ENCODE measurements at regions not wholly inside any gene's neighbourhood (a gene's known extent, or its start where the extent isn't known, plus 50 kb on each side); places are given as distances from the start of the nearest gene placed in this dataset.

DNA sequence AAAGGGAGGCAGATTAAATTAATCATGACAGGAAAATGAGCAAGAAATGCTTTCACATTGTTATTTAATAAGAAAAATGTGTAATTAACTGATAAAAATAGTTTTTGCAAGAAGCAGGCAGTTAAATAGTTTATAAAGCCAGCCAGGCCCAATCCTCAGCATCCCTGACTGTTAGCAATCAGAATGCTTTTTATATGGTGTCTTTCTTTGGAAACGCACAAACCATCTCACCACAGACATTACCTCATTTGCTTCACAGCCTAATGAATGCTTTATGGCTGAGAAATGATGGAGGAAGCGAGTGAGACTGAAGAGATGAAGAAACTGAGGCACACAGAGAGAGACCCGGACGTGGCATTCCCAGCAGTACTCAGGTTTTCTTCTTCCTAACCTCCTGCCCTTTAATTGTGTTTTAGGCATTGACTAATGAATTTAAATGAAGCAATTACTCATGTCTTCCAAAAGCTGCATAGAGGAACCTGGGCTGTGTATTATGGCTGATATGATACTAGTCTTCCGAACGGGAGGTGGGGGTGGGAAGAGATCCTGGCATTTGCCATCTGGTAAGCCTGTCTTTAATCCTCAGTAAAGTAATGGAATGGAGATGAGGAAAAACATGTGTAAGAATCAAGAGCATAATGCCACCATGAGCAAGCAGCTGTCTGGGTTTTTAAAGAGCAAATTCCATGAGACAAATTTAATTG is 116.1 kb upstream of the LMO4 start:
- Histone ChIP-seq H3K36me3 (ENCODE audit: control insufficient read depth in 2 of 2, insufficient read depth in 2 of 2, low read length in 1 of 2) (no peaks in the 10 kb centered on the region), H3K9me3 (ENCODE audit: control insufficient read depth in 2 of 2, insufficient read depth in 1 of 2, low read length in 1 of 2) (peaks cover 0 to 2% of the 10 kb centered on the region in 2 donors), H3K4me1 (ENCODE audit: control insufficient read depth in 2 of 2, insufficient read depth in 2 of 2, low read length in 2 of 2) (no peaks in the 10 kb centered on the region), H3K27ac (ENCODE audit: low read depth in 1 of 2, low read length in 1 of 2) (no peak overlapping the region), H3K4me3 (ENCODE audit: low read length in 2 of 2) (no peak overlapping the region), H3K27me3 (ENCODE audit: control insufficient read depth in 2 of 2, insufficient read depth in 1 of 2, low read length in 1 of 2) (no peaks in the 10 kb centered on the region)
- DNase-seq (ENCODE audit: low read depth in 6 of 9, low spot score in 9 of 9) = no peak
- 95% methylated on average over 6 of the region's 6 CpGs for WGBS

DNA sequence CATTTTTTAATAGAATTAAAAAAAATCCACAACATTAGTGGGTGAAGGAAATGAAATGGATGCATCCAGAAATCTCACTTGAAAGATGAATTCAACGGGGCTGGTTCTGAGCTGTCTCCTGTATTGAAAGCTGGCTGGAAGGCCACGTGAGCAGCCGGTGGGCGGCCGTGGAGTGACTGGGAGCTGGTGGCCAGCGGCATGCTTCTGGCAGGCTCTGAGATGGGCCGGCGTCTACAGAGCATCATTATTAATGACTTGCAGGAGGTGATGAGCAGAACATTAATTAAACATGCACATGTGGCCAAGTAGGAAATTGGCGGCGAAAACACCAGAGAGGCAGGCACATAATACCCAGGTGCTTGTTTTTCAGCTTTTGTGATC is 115.6 kb upstream of the LMO4 start:
- Histone ChIP-seq H3K27me3 (ENCODE audit: control insufficient read depth in 2 of 2, insufficient read depth in 1 of 2, low read length in 1 of 2) (no peaks in the 10 kb centered on the region), H3K27ac (ENCODE audit: low read depth in 1 of 2, low read length in 1 of 2) (no peak overlapping the region), H3K9me3 (ENCODE audit: control insufficient read depth in 2 of 2, insufficient read depth in 1 of 2, low read length in 1 of 2) (peaks cover 0 to 2% of the 10 kb centered on the region in 2 donors), H3K36me3 (ENCODE audit: control insufficient read depth in 2 of 2, insufficient read depth in 2 of 2, low read length in 1 of 2) (no peaks in the 10 kb centered on the region), H3K4me1 (ENCODE audit: control insufficient read depth in 2 of 2, insufficient read depth in 2 of 2, low read length in 2 of 2) (no peaks in the 10 kb centered on the region), H3K4me3 (ENCODE audit: low read length in 2 of 2) (no peak overlapping the region)
- WGBS = 98% methylated on average over 10 of the region's 10 CpGs
- no peak for DNase-seq (ENCODE audit: low read depth in 6 of 9, low spot score in 9 of 9)

DNA sequence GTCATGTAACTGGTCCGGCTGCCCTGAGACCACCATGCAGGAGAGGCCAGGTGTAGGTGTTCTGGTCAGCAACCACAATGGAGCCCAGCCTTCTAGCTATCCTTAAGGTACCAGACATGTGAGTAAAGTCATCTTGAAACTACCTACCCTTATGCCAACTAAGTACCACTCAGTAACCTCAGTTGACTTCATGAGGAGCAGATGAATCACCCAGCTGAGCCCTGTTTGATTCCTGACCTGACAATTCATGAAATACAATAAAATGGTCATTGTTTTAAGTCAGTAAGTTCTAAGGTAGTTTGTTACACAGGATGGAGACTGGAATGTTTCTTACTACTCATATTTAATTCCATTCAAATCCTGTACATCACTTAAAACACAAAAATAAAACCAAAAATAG is 113.1 kb upstream of the LMO4 start:
- no peak for DNase-seq (ENCODE audit: low read depth in 6 of 9, low spot score in 9 of 9)
- H3K36me3 ChIP-seq (ENCODE audit: control insufficient read depth in 2 of 2, insufficient read depth in 2 of 2, low read length in 1 of 2) = no peaks in the 10 kb centered on the region
- WGBS = 98% methylated on average over 1 of the region's 1 CpG
- H3K9me3 ChIP-seq (ENCODE audit: control insufficient read depth in 2 of 2, insufficient read depth in 1 of 2, low read length in 1 of 2) = peaks cover 0 to 2% of the 10 kb centered on the region in 2 donors
- H3K27me3 ChIP-seq (ENCODE audit: control insufficient read depth in 2 of 2, insufficient read depth in 1 of 2, low read length in 1 of 2) = no peaks in the 10 kb centered on the region
- H3K27ac ChIP-seq (ENCODE audit: low read depth in 1 of 2, low read length in 1 of 2) = no peak overlapping the region
- no peak overlapping the region for H3K4me3 ChIP-seq (ENCODE audit: low read length in 2 of 2)
- H3K4me1 ChIP-seq (ENCODE audit: control insufficient read depth in 2 of 2, insufficient read depth in 2 of 2, low read length in 2 of 2) = no peaks in the 10 kb centered on the region

DNA sequence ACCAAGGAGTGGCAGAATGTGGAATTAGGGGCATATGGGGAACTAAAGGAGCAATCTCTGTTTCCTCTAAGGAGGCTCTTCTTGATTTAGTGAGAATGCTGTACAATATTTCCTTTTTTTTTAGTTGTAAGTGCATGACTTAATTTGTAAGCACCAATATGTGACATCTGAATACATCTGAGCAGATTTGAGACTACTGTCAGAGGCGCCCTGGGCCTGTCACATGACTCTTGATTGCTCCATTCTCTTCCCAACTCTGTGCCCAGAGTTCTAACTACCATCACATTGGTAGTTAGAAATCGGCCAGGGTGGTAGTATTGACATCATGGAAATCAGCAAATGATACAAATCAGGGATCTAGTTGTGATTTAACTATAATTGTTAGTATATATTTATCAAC is 110.1 kb upstream of the LMO4 start:
- H3K4me3 ChIP-seq (ENCODE audit: low read length in 2 of 2) = no peak overlapping the region
- no peaks in the 10 kb centered on the region for H3K4me1 ChIP-seq (ENCODE audit: control insufficient read depth in 2 of 2, insufficient read depth in 2 of 2, low read length in 2 of 2)
- no peaks in the 10 kb centered on the region for H3K27me3 ChIP-seq (ENCODE audit: control insufficient read depth in 2 of 2, insufficient read depth in 1 of 2, low read length in 1 of 2)
- H3K36me3 ChIP-seq (ENCODE audit: control insufficient read depth in 2 of 2, insufficient read depth in 2 of 2, low read length in 1 of 2) = no peaks in the 10 kb centered on the region
- H3K27ac ChIP-seq (ENCODE audit: low read depth in 1 of 2, low read length in 1 of 2) = no peak overlapping the region
- peaks cover 0 to 2% of the 10 kb centered on the region in 2 donors for H3K9me3 ChIP-seq (ENCODE audit: control insufficient read depth in 2 of 2, insufficient read depth in 1 of 2, low read length in 1 of 2)
- 95% methylated on average over 2 of the region's 2 CpGs for WGBS
- no peak for DNase-seq (ENCODE audit: low read depth in 6 of 9, low spot score in 9 of 9)

DNA sequence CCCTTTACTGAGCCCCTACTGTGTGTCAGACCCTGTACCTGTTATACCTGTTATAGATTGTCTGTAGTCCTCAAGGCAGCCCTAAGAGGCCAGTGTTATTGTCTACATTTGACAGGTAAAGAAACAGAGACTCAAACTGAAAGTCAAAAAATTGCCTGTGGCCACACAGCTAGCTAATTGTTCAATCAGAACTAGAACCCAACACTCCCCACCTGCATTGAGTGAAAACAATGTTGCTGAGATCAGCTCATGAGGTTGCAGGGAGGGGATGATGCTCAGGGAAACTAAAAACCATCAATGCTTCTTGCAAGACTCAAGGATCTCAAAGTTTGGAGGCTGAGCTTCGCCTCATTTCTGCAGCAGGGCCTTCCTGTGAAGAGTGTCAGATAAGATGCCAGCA is 109.5 kb upstream of the LMO4 start:
- WGBS = 96% methylated on average over 1 of the region's 1 CpG
- DNase-seq (ENCODE audit: low read depth in 6 of 9, low spot score in 9 of 9) = no peak
- Histone ChIP-seq H3K4me1 (ENCODE audit: control insufficient read depth in 2 of 2, insufficient read depth in 2 of 2, low read length in 2 of 2) (no peaks in the 10 kb centered on the region), H3K4me3 (ENCODE audit: low read length in 2 of 2) (no peak overlapping the region), H3K9me3 (ENCODE audit: control insufficient read depth in 2 of 2, insufficient read depth in 1 of 2, low read length in 1 of 2) (peaks cover 0 to 2% of the 10 kb centered on the region in 2 donors), H3K27me3 (ENCODE audit: control insufficient read depth in 2 of 2, insufficient read depth in 1 of 2, low read length in 1 of 2) (no peaks in the 10 kb centered on the region), H3K27ac (ENCODE audit: low read depth in 1 of 2, low read length in 1 of 2) (no peak overlapping the region), H3K36me3 (ENCODE audit: control insufficient read depth in 2 of 2, insufficient read depth in 2 of 2, low read length in 1 of 2) (no peaks in the 10 kb centered on the region)

DNA sequence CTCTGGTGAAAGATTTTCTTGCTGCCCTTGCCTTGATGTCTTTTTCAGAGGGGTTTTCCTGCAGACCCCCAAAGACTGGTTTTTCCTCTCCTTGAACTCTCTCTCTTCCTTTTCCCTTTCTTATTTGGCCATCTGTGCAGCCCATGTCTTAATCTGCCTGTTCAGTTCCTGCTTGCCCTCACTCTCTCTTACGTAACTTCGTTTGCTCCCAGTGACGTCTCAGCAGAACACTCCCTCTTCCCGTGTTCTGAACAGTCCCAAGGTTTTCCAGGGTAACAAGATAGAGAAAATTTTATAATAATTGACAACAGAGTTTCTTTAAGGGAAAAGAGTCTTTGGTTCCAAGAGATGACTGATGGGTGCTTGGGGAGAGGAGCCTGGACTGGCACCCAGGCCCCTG is 109.1 kb upstream of the LMO4 start:
- no peak for DNase-seq (ENCODE audit: low read depth in 6 of 9, low spot score in 9 of 9)
- no peaks in the 10 kb centered on the region for H3K27me3 ChIP-seq (ENCODE audit: control insufficient read depth in 2 of 2, insufficient read depth in 1 of 2, low read length in 1 of 2)
- H3K4me1 ChIP-seq (ENCODE audit: control insufficient read depth in 2 of 2, insufficient read depth in 2 of 2, low read length in 2 of 2) = no peaks in the 10 kb centered on the region
- no peak overlapping the region for H3K27ac ChIP-seq (ENCODE audit: low read depth in 1 of 2, low read length in 1 of 2)
- 94% methylated on average over 4 of the region's 4 CpGs for WGBS
- no peaks in the 10 kb centered on the region for H3K36me3 ChIP-seq (ENCODE audit: control insufficient read depth in 2 of 2, insufficient read depth in 2 of 2, low read length in 1 of 2)
- H3K9me3 ChIP-seq (ENCODE audit: control insufficient read depth in 2 of 2, insufficient read depth in 1 of 2, low read length in 1 of 2) = peaks cover 0 to 2% of the 10 kb centered on the region in 2 donors
- no peak overlapping the region for H3K4me3 ChIP-seq (ENCODE audit: low read length in 2 of 2)

DNA sequence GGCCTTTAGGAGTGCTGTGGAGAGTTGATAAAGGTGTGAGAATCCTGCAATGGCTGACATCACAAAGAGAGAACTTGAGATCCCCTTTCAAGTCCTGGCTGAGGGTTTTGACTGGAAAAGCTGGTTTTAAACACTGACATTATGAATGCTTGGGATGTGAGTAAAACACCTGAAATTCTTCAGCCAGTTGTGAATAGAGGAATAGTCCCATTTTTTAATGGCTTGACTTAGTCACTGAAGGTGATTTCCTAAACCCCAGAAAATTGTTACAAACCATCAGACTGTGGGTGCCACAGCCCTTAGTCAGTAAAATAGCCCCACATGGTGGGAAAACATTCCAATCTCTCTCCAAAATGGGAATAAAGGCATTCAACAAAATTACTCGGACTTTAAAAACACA is 107.7 kb upstream of the LMO4 start:
- DNase-seq (ENCODE audit: low read depth in 6 of 9, low spot score in 9 of 9) = no peak

DNA sequence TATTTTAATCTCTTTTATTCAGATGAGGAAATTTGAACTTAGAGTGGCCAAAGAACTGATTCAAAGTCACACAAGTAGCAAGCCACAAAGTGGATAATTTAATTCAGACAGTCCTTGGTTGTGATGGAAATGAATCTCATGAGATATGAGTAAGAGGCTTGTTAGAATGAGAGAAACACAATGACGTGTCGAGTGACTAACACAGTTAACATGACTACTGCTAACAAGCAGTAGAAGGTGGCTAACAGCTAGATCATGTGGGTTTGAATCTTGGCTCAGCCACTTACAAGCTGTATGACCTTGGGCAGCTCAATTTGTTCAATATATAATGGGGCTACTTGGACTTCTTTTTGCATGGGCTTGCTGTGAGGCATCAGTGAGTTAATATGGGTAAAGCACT is 104.5 kb upstream of the LMO4 start:
- H3K4me3 ChIP-seq (ENCODE audit: low read length in 2 of 2) = no peak overlapping the region
- H3K27ac ChIP-seq (ENCODE audit: low read depth in 1 of 2, low read length in 1 of 2) = no peak overlapping the region
- no peaks in the 10 kb centered on the region for H3K9me3 ChIP-seq (ENCODE audit: control insufficient read depth in 2 of 2, insufficient read depth in 1 of 2, low read length in 1 of 2)
- WGBS = 95% methylated on average over 2 of the region's 2 CpGs
- no peaks in the 10 kb centered on the region for H3K27me3 ChIP-seq (ENCODE audit: control insufficient read depth in 2 of 2, insufficient read depth in 1 of 2, low read length in 1 of 2)
- DNase-seq (ENCODE audit: low read depth in 6 of 9, low spot score in 9 of 9) = no peak
- H3K36me3 ChIP-seq (ENCODE audit: control insufficient read depth in 2 of 2, insufficient read depth in 2 of 2, low read length in 1 of 2) = no peaks in the 10 kb centered on the region
- H3K4me1 ChIP-seq (ENCODE audit: control insufficient read depth in 2 of 2, insufficient read depth in 2 of 2, low read length in 2 of 2) = peaks cover 0 to 3% of the 10 kb centered on the region in 2 donors

More for the DNA sequence above, 107.7 kb upstream of the LMO4 start:
- no peaks in the 10 kb centered on the region for H3K36me3 ChIP-seq (ENCODE audit: control insufficient read depth in 2 of 2, insufficient read depth in 2 of 2, low read length in 1 of 2)
- H3K9me3 ChIP-seq (ENCODE audit: control insufficient read depth in 2 of 2, insufficient read depth in 1 of 2, low read length in 1 of 2) = no peaks in the 10 kb centered on the region
- peaks cover 0 to under 1% of the 10 kb centered on the region in 2 donors for H3K4me1 ChIP-seq (ENCODE audit: control insufficient read depth in 2 of 2, insufficient read depth in 2 of 2, low read length in 2 of 2)
- no peak overlapping the region for H3K27ac ChIP-seq (ENCODE audit: low read depth in 1 of 2, low read length in 1 of 2)
- H3K4me3 ChIP-seq (ENCODE audit: low read length in 2 of 2) = no peak overlapping the region
- WGBS = 97% methylated on average over 1 of the region's 1 CpG
- H3K27me3 ChIP-seq (ENCODE audit: control insufficient read depth in 2 of 2, insufficient read depth in 1 of 2, low read length in 1 of 2) = no peaks in the 10 kb centered on the region

DNA sequence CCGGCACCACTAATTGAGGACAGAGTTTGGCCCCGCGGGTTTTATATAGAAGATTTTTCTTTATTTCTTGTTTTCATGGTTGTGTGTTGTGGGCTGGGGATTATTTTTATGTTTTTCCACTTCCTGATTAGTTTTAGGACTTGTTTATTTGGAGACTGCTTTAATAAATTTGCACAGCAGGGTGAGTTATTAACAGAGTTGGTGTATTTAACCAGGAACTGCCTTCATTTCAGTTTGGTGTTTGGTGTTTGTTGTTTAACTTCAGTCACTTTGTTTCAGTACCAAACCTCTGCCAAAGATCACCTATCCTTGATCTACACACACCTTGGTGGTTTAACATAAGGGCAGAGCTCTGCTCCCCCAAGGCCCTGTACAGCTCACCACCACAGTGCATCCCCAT is 103.5 kb upstream of the LMO4 start:
- no peak for DNase-seq (ENCODE audit: low read depth in 6 of 9, low spot score in 9 of 9)
- Histone ChIP-seq H3K4me3 (ENCODE audit: low read length in 2 of 2) (no peak overlapping the region), H3K27me3 (ENCODE audit: control insufficient read depth in 2 of 2, insufficient read depth in 1 of 2, low read length in 1 of 2) (no peaks in the 10 kb centered on the region), H3K9me3 (ENCODE audit: control insufficient read depth in 2 of 2, insufficient read depth in 1 of 2, low read length in 1 of 2) (no peaks in the 10 kb centered on the region), H3K36me3 (ENCODE audit: control insufficient read depth in 2 of 2, insufficient read depth in 2 of 2, low read length in 1 of 2) (no peaks in the 10 kb centered on the region), H3K27ac (ENCODE audit: low read depth in 1 of 2, low read length in 1 of 2) (no peak overlapping the region), H3K4me1 (ENCODE audit: control insufficient read depth in 2 of 2, insufficient read depth in 2 of 2, low read length in 2 of 2) (peaks cover 0 to 3% of the 10 kb centered on the region in 2 donors)
- WGBS = over 99% methylated on average over 3 of the region's 3 CpGs

Data from thymus (tissue), 11 donors.